GM23248 (cell line): ENCODE measurements at regions not wholly inside any gene's neighbourhood (a gene's known extent, or its start where the extent isn't known, plus 50 kb on each side); places are given as distances from the start of the nearest gene placed in this dataset.

Source experiments
- EZH2 ChIP-seq: fragments of 200-600 bp; sonication (generic); IDR thresholded peaks from 2 replicates; pipeline ENCODE4 v1.6.1; 2018; ENCODE audit warnings: antibody characterized with exemption, mild to moderate bottlenecking; ENCODE audit not compliant: insufficient read depth, poor library complexity, severe bottlenecking
- EZH2phosphoT487 ChIP-seq: fragments of 200-600 bp; sonication (generic); IDR thresholded peaks from 2 replicates; pipeline ENCODE4 v1.6.1; 2018; ENCODE audit warnings: antibody characterized with exemption, moderate library complexity, mild to moderate bottlenecking, low read depth; ENCODE audit not compliant: insufficient read depth

DNA sequence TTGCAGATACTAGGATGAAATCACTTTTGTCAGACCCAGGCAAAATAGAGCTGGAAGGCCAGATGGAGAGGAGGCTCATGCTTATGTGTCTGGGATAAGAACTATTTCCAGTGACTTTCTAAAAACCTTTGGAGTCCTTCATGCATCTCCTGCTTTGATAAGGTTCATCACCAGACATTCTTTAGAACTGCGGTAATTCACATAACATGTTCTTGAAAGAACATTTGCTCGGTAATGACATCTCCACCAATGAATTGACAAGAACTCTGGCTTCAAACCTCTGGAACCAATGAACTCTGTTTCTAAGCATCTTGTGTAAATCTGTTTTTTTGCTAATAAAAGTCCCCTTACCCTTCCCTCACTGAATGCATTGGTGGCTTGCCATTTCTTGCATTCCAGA is 112.0 kb upstream of the KL start:
- TF ChIP-seq EZH2phosphoT487 (no peak), EZH2 (no peak)
